ENCODE measurements at regions not wholly inside any gene's neighbourhood (a gene's known extent, or its start where the extent isn't known, plus 50 kb on each side); places are given as distances from the start of the nearest gene placed in this dataset.
"Not testable (repeated sequence)": the region's sequence is repeated elsewhere in the genome, so short reads cannot be mapped to it uniquely, and the experiment has no call there.

DNA sequence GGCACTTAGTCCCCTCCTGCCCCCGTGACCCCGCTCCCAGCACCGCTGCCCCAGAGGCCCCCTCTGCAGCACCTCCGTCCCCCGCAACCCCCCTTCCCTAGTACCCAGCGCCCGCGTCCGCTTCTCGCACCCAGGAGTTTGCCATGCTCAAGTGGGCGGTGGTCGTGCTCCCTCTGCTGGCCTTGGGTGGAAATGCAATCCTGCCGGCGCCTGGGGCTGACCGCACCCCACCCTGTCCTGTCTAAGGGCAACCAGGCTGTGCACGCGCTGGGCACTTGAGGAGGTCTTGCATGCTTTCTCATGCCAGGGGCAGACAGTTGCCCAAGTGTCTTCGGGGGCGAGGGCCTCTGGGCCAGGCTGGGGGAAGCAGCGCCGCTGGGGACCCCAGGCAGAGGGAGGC, 1544.9 kb upstream of the USP9Y start:
- H3K4me3 ChIP-seq; H3K4me1 ChIP-seq; H3K27me3 ChIP-seq; H3K27ac ChIP-seq; H3K36me3 ChIP-seq; DNase-seq (ENCODE audit: low spot score in 2 of 2); H3K9me3 ChIP-seq: not testable (repeated sequence)
- no CpG with 5 or more reads among the region's 21 CpGs for WGBS

GRCh38 chrY:11156846-11157245, 1544.2 kb upstream of the USP9Y start:
- not testable (repeated sequence) for DNase-seq (ENCODE audit: low spot score in 2 of 2); H3K9me3 ChIP-seq
- WGBS, result no CpG with 5 or more reads among the region's 11 CpGs

DNA sequence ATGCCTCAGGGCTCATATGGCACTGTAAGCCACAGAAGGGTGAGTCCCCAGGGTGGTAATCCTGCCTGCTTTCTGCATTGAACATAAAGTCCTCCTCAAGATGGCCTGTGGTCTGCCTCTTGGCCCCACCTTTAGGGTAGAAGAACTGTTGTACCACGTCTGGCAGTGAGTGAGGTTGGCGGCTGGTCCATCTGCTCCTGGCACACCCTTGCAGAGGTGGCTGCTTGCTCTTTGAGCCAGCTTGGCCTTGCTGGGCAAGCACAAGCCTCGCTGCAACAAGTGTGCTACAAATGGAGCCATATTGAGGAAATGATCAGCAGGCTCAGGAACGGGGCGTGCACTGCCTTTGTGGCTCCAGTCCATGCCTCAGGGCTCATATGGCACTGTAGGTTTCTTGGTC, 1524.0 kb upstream of the USP9Y start:
- not testable (repeated sequence) for H3K4me3 ChIP-seq, H3K27me3 ChIP-seq, H3K36me3 ChIP-seq, H3K27ac ChIP-seq, H3K9me3 ChIP-seq, H3K4me1 ChIP-seq
- DNase-seq (ENCODE audit: low spot score in 2 of 2), result peak in 1 of 2 donors; percentile 62
- WGBS, result no CpG with 5 or more reads among the region's 5 CpGs

More at GRCh38 chrY:11156846-11157245, 1544.2 kb upstream of the USP9Y start:
- H3K27ac ChIP-seq, H3K4me3 ChIP-seq, H3K36me3 ChIP-seq, H3K4me1 ChIP-seq, H3K27me3 ChIP-seq: not testable (repeated sequence)

GRCh38 chrY:11201133-11201532, 1499.9 kb upstream of the USP9Y start:
- not testable (repeated sequence) for H3K27ac ChIP-seq; H3K4me1 ChIP-seq; H3K4me3 ChIP-seq; H3K27me3 ChIP-seq; H3K36me3 ChIP-seq; DNase-seq (ENCODE audit: low spot score in 2 of 2); H3K9me3 ChIP-seq
- WGBS, result no CpG with 5 or more reads among the region's 6 CpGs

- not testable (repeated sequence) for H3K27me3 ChIP-seq; H3K36me3 ChIP-seq; H3K4me1 ChIP-seq; DNase-seq (ENCODE audit: low spot score in 2 of 2); H3K27ac ChIP-seq; H3K9me3 ChIP-seq
- peak overlapping the region; percentile 28 for H3K4me3 ChIP-seq
- no CpG with 5 or more reads among the region's 20 CpGs for WGBS
Measured at GRCh38 chrY:11214851-11215250, 1486.2 kb upstream of the USP9Y start.

All from suprapubic skin (tissue), 4 donors.